ENCODE measurements at regions not wholly inside any gene's neighbourhood (a gene's known extent, or its start where the extent isn't known, plus 50 kb on each side); places are given as distances from the start of the nearest gene placed in this dataset.
"Not testable (repeated sequence)": the region's sequence is repeated elsewhere in the genome, so short reads cannot be mapped to it uniquely, and the experiment has no call there.

DNA sequence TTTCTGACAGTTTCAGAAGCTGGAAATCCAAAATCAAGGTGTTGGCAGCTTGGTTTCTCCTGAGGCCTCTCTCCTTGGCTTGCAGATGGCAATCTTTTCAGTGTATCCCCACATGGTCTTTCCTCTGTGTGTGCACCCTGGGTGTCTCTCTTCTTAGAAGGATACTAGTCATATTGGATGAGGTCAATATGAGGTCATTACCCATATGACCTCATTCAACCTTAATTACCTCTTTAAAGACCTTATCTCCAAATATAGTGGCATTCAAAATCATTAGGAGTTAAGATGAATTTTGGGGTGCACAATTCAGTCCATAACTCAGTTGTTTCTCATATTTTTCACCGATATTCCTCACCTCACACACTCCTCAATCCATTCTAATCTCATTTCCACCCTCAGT is 92.4 kb upstream of the TGM3 start:
- no peak for DNase-seq

DNA sequence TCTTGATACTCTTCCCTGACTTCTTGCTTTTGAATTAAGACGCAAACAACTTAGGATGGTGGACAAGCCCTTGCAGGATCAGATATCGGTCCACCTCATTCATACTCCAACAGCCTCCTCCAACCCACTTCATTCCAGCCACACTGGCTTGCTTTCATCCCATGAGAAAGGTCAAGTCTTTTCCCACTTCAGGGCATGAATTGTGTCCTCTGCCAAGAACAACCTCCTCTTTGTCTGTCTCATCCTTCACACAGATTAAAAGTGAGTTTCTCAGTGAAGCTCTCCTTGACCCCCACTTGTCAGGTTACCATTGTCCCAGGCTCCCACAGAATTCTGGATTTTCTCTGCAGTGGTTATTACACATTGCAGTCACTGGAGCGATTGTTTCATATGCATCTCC is 91.8 kb upstream of the TGM3 start:
- no peak for DNase-seq

DNA sequence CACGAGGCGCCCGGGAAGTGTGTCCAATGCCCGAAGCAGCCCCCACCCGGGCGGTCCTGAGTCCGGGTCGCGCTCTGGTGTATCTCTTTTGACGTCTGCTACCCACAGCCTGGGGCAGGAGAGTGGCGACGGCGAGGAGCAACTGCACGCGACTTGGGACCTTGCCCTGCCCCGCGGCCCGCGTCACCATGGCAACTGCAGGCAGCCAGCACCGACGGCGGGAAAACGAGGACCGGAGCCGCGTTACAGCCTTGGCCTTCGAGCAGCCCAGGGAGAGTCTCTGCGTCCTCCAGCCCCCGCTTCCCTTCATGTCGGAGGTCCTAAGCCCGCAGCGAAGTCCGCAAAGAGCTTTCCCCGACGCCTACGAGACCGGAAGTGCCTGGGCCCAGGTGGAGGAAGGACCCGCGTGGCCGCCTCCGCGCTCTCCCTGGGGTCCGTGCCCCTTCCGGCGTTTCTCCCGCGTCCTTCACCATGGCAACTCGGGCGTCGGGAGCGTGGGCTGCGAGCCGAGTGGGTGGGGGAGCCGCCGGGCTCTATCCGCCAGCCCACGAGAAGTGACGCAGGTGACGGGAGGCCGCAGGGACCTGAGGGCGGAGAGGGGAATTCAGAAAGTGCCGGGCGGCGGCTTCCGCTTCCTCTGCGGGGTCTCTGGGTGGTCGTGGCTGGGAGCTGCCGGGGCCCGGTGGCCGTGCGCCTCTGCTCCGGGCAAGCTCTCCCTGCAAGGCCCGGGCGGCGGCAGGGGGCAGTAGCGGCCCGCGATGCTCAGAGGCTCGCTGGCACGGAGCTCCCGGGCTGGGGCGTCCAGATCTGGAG is 88.6 kb upstream of the TGM3 start:
- peak; percentile 11 for DNase-seq

DNA sequence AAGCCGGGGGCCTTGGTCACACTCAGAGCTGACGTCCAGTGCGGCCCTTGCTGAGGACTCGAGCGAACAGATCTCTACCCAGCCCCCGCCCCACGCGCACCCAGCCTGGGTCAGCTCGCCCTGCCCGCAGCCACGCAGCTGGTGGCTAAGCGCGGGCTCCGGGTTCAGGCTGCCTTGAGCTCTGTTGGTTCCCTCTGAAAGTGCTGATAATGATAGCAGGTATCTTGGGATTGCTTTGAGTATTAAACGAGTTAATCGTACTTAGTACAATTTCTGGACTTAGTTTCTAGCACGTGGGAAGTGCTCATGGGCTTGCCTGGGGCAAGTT is 88.1 kb upstream of the TGM3 start:
- DNase-seq, result no peak

DNA sequence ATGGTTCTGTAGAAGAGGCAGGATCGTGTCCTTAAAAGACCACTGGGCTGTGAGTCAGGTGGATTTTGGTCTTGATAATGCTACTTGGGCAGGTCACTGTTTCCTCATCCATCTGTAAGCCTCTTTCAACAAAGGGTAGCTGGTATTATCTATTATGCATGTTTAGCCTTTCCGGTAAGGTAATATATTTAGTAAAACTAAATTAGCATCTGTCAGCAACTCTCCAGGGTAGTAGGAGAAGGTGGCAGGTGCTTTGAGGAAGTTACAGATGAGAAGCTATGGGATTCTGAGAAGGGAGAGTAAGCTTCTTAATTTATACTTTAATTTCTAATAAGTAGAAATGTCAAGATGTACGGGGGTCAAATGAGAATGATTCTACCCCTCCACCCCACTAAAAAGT is 86.9 kb upstream of the TGM3 start:
- no peak for DNase-seq

DNA sequence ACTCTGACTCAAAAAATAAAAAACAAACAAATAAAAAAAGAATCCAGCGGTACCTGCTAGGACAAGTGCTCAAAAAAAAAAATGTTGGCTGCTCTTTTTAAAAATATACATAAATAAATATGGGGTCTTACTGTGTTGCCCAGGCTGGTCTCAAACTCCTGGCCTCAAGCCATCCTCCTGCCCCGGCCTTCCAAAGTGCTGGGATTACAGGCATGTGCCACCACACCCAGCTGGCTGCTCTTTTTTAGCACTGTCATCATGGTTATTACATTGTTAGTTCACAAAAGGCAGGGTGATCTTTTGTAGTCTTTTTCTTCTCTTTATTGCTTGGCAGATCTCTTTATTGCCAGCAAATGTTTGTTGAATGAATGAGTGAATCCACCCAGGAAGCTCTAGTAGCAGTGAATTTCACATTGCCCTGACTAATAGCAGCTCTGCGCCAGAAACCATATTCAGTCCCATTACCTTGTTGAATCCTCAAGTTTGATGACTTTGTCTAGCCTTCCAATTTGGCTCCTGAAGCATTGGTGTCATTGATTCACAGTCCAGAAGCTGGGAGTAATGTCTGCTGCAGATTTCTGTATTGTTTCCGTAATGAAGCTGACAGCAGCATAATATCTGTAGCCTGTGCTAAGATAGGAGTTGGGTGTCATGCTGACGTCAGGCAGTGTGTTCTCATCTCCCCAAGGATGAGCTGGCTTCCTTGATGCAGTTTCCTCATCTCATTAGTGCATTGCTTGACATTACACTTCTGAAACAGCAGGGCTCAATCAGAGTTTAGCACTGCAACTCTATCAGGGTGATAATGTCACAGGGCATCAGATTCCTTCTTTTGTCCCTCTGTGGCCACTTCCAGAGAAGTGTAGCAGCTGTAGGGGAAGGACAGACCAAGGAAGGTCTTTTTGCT is 84.9 kb upstream of the TGM3 start:
- no peak for DNase-seq

DNA sequence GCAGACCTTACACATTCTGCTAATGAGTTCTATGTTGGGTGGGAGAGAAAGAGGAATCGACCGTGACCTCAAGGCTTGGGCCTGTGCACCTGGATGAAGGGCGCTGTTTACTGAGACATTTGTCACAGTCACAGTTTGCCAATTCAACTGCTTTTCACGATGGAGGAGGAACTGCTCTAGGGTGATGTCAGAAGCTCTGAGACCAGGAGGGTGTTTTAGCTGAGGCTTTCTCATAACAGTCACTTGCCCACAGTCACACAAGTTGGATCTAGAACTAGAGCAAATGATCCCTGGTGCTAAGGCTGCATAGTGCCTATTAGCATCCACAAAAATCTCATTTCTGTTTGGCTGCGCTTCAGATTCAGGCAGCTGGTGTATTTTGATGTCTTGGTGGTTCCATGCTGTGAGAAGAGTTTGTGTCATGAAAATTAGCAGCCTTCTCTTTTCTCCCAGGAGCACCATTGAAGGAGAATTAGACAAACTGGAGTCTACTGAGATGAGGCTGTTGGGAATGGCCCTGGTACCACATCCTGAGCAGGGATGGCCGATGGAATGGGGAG is 83.3 kb upstream of the TGM3 start:
- no peak for DNase-seq

DNA sequence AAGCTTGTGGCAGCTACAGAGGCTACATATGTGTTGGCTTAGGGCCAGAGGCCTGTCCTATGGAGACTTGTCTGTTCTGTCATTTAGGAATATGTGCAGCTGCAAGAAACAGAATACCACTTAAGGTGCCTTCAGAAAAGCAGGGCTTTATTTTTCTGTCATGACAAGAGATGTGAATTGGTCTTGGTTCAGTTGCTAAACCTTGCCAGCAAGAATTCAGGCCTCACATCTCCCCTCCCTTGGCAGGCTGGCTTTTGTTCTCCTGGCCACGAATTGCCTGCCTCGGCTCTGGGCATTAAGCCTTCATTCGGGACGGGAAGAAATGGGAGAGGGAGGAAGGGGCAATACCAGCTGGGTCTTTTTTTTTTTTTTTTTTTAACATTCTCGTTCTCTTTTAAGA is 82.4 kb upstream of the TGM3 start:
- no peak for DNase-seq

DNA sequence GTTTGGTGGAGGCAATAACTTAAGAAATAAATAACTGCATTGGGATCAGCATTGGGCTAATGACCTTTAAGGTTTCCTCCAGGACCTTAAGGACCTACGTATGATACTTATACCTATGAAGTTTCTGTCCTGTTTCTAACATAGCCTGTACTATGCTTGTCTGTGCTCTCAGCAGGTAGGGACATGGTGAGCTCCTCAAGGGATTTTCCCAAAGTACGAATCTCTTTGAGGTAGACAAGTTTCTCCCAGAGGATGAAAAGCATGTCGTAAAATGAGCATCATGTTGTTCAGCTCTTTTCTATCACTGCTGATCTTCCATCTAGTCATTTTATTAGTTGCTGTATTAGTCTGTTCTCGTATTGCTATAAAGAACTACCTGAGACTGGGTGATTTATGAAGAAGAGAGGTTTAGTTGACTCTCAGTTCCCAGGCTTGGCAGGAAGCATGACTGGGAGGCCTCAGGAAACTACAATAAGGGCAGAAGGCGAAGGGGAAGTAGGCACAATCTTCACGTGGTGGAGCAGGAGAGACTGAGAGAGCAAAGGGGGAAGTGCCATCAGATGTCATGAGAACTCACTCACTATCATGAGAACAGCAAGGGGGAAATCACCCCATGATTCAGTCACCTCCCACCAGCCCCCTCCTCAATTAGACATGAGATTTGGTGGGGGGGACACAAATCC is 77.8 kb upstream of the TGM3 start:
- DNase-seq, result no peak

DNA sequence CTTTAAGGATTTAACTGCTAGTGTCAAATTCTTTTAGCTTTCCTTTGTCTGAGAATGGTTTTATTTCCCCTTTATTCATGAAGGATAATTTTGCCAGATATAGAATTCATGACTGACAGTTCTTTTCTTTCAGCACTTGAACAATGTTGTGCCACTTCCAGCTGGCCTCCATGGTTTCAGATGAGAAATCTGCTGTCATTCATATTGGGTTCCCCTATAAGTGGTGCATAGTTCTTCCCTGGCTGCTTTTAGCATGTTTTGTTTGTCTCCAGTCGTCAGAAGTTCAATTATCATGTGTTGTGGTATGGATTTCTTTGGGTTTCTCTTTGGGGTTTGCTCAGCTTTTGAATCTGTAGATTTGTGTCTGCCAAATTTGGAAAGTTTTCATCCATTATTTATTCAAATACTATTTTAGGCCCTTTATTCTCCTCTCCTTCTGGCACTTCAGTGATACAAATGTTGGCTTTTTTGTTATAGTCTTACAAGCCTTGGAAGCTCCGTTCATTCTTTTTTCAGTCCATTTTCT is 76.3 kb upstream of the TGM3 start:
- no peak for DNase-seq

DNA sequence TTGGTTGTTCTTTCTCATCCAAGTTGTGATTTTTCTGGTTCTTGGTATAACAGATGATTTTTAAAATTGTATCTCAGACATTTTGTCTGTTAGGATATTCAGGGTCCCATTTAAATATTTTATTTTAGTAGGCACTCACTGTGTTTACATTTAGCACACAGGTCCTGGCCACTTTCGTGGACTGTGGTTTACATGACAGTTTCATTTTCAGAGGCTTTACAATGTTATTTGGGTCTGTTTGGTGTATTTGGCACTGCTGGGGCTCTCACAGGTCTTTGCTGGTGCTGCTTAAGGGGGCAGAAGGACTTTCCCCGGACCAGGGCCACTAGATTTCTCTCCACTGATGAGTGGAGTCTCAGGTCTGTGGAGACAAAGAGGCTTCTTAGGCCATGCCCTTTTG is 75.5 kb upstream of the TGM3 start:
- DNase-seq, result no peak

DNA sequence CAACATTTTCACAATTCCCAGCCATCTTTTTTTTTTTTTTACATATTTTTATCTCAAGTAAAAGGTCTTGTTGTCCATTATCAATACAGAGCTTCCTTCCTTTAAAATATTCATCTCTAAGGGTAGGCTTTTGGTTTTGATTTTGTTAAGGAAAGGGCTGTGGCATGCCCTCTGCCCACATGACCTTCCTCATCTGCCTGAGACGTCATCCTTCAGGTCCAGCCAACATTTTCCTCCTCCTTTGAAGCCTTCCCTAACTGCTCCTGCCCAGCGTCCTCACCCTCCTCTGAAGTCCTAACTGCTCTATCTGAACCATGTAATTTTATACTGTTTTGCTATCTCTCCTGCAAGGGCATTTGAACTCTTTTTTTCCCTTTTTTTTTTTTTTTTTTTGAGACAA is 73.9 kb upstream of the TGM3 start:
- DNase-seq, result no peak

DNA sequence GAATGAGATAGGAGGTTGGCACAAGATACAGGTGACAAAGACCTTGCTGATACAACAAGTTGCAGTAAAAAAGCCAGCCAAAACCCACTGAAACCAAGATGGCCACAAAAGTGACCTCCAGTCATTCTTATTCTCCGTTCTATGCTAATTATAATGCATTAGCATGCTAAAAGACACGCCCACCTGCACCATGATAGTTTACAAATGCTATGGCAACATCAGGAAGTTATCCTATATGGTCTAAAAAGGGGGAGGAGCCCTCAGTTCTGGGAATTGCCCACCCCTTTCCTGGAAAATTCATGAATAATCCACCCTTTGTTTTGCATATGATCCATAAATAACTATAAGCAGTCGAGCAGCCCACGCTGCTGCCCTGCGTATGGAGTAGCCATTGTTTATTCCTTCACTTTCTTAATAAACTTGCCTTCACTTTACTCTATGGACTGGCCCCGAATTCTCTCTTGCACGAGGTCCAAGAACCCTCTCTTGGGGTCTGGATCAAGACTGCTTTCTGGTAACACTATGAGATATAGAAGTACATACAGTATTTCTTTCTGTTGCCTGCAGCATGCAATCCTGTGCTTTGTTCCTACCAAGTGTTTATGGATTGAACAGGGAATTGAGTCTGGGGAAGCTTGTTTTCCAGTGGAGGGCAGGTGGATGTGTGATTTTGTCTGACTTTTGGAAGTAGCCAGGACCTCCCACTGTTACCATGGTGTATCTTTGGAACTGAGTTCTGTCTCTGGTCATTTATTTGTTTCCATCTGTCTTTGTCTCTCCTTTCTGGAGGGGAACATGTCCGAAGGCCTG is 72.0 kb upstream of the TGM3 start:
- no peak for DNase-seq

DNA sequence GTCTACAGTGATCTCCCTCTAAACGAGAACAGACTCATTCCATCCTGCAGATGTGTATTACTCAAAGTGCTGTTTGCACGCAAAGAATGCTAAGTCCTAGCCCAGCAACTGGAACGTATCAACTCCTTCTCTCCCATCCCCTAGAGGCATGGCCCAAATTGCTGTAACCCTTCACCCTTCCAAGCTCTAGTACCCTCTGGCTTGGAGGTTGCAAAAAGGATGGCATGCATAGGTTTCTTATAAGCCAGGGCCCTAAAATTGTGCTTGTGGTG is 71.5 kb upstream of the TGM3 start:
- no peak for DNase-seq

DNA sequence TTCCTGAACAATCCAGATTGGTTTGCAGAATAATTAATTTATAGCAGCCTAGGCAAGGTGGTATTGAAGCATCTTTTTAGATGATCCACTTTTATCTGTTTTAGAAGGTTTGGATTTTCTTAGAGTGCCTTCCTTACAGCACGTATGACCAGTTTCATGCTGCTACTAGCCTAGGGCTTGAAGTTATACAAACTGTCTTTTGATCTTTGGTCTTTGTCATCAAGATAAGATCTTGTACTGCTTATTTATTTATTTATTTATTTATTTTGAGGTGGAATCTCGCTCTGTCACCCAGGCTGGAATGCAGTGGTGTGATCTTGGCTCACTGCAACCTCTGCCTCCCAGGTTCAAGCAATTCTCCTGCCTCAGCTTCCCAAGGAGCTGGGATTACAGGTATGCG is 68.5 kb upstream of the TGM3 start:
- not testable (repeated sequence) for DNase-seq

DNA sequence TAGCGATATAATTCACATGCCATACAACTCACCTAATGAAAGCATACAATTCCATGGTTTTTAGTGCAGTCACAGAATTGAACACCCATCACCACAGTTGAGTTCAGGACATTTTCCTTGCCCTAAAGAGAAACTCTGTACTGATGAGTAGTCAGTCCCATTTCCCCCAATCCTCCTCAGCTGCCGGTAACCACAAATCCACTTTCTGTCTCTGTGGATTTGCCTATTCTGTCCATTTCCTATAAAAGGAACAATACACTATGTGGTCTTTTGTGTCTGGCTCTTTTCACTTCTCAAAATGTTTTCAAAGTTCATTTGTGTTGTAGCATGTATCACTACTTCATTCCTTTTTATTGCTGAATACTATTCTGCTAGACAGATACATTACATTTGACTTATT is 67.9 kb upstream of the TGM3 start:
- no peak for DNase-seq

DNA sequence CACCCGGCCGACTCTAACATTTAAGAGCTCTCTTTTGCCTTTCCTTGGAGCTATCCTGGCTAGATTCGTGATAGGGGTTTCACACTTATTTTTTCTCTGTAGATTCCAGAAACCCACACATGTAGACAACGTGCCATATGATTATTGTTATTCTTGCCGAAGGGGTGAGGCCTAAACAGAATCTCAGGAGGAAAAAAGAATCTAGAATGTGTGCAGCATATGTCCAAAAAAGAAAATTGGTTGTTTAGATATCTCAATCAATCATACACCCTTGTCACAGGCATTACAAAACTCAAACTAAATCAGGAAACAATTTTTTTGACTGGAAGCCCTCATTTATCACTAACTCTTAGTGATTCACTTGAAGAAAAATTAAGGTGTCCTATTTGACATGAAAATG is 66.9 kb upstream of the TGM3 start:
- DNase-seq, result no peak

DNA sequence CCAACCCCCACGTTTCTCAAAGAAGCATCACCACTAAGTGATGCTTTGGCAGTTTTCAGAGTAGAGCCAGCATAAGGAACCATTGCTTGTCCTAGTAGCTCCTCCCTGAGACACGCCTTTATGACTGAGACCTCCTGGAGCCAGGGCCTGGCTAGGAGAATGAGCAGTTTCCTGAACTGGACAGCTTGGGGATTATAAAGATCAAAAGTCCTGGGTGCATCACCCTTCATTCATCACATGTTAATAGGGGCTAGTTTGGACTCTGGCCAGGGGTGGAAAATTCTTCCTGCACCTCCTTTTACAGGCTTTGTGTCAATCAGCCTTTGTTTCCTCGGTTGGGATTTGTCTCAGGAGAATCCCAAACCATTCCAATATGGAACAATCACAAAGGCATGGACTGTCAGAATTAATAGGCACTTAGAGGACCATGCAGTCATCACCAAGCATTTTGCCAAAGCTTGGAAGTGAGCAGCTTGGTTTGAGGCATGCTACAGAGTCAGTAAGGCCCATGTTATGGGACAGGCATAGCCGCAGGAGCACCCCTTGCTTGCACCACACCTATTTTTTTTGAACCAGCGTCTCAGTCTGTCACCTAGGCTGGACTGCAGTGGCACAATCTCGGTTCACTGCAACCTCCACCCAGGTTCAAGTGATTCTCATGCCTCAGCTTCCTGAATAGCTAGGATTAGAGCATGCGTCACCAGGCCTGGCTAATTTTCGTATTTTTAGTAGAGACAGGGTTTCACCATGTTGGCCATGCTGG is 64.9 kb upstream of the TGM3 start:
- no peak for DNase-seq

DNA sequence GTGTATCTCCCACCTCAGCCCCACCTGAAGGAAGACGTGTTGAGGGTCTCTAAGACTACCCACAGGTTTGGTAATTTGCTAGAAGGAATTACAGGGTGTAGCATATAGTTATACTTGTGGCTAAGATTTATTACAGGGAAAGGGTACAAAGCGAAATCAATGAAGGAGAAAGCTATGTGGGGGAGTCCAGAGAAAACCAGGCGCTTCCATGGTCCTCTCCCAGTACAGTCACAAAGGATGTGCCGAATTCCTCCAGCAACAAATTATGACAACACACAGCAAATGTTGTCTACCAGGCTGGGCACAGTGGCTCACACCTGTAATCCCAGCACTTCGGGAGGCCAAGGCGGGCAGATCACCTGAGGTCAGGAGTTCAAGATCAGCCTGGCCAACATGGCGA is 64.1 kb upstream of the TGM3 start:
- DNase-seq, result no peak

DNA sequence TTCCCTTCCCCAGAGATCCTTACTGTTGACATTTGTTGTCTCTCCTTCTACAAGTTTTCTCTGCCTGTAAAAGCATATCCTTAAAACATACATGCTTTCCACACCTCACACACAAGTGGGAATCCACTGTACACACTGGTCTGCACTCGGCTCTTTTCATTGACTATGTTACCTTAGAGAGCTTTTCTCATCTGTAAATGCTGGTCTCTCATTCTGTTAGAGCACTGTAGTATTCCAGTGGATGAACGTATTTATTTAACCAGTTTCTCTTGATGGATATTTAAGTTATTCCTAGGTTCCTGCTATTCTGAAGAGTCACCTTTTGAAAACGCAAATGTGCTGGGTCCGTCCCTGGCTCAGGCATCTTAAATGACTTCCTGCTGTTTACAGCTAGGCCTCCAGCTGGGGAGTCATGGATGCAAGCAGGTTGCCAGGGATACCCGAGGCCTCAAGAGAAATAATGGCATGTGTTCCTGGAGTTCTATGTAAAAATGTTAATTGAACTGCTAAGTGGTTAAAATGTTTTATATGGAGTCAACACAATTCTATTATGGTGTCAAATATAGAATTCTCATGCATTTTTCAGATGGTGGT is 61.1 kb upstream of the TGM3 start:
- no peak for DNase-seq

DNA sequence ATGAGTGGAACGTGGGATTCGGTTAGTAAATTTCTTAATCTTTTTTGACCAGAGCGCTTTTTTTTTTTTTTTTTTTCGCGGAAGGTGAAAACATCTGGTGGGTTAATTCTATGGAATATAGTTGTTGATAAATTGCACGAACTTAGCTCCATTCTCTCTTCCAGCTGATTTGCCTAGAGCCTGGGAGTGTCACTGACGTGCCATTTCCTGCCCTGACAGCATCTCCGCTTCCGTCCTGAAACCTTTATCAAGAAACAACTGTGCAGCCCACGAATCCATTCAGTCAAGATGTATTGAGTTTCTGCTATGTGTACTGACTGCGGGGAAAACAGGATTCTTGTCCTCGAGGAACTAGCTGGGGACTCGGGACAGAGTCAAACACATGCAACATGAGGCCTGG is 59.5 kb upstream of the TGM3 start:
- DNase-seq, result no peak

Data from effector CD4-positive, alpha-beta T cell (primary cell).